DND-41 (cell line): ENCODE measurements at regions not wholly inside any gene's neighbourhood (a gene's known extent, or its start where the extent isn't known, plus 50 kb on each side); places are given as distances from the start of the nearest gene placed in this dataset.

ENCODE experiments used
- ATAC-seq: fragments of 200-7000 bp; cut with Tn5 transposase; 3 replicates; pipeline ENCODE4 v1.9.1; 2021; ENCODE audit warnings: low read depth; ENCODE audit not compliant: insufficient read depth
- DNase-seq: peaks from one replicate; pipeline ENCODE4 v3.0.0-alpha.2; 2020
- H2AFZ ChIP-seq: 2 replicates; pipeline ENCODE4 v1.6.0; 2012; ENCODE audit warnings: low read depth, low read length
- H3K27ac ChIP-seq: 2 replicates; pipeline ENCODE4 v1.5.1; 2012; ENCODE audit warnings: low read length, inconsistent platforms
- H3K27me3 ChIP-seq: fragments of 200-600 bp; sonication (generic); 2 replicates; pipeline ENCODE4 v1.6.0; 2012; ENCODE audit warnings: low read length, mild to moderate bottlenecking, inconsistent platforms; ENCODE audit not compliant: insufficient read depth, poor library complexity
- H3K36me3 ChIP-seq: 2 replicates; pipeline ENCODE4 v1.5.1; 2012; ENCODE audit warnings: low read length, inconsistent platforms; ENCODE audit not compliant: insufficient read depth
- H3K4me1 ChIP-seq: 2 replicates; pipeline ENCODE4 v1.5.1; 2012; ENCODE audit warnings: mild to moderate bottlenecking, low read length; ENCODE audit not compliant: insufficient read depth
- H3K4me2 ChIP-seq: 2 replicates; pipeline ENCODE4 v1.6.0; 2012; ENCODE audit warnings: mild to moderate bottlenecking, moderate library complexity, low read length, inconsistent platforms; ENCODE audit not compliant: insufficient read depth
- H3K4me3 ChIP-seq, 2 experiments: fragments of 200-600 bp in 1 of 2; shearing (Covaris generic) in 1 of 2; 2 replicates each; pipeline ENCODE4 v1.5.1; 2012 to 2016; ENCODE audit warnings: inconsistent platforms in 2 of 2, low read length in 2 of 2, mild to moderate bottlenecking in 2 of 2, low read depth in 1 of 2, moderate library complexity in 1 of 2
- H3K79me2 ChIP-seq: 2 replicates; pipeline ENCODE4 v1.6.0; 2012; ENCODE audit warnings: low read length, inconsistent platforms; ENCODE audit not compliant: insufficient read depth
- H3K9ac ChIP-seq: 2 replicates; pipeline ENCODE4 v1.6.0; 2012; ENCODE audit warnings: low read depth, mild to moderate bottlenecking, inconsistent platforms, low read length, moderate library complexity
- H3K9me3 ChIP-seq: 2 replicates; pipeline ENCODE4 v1.5.1; 2012; ENCODE audit warnings: low read length, moderate library complexity, mild to moderate bottlenecking, inconsistent platforms; ENCODE audit not compliant: insufficient read depth, severe bottlenecking
- H4K20me1 ChIP-seq: 2 replicates; pipeline ENCODE4 v1.6.0; 2012; ENCODE audit warnings: low read length; ENCODE audit not compliant: insufficient read depth
- CTCF ChIP-seq: IDR thresholded peaks from 2 replicates; pipeline ENCODE4 v1.5.1; 2012; ENCODE audit warnings: borderline replicate concordance, low read length, moderate library complexity, mild to moderate bottlenecking; ENCODE audit not compliant: poor library complexity, severe bottlenecking; ENCODE audit errors: extremely low read depth
- EZH2 ChIP-seq: IDR thresholded peaks from 3 replicates; pipeline ENCODE4 v1.6.1; 2012; ENCODE audit warnings: borderline replicate concordance, low read depth, mild to moderate bottlenecking, moderate library complexity, low read length, inconsistent platforms; ENCODE audit not compliant: severe bottlenecking

GRCh38 chr12:86724716-86725115 lies 468.5 kb upstream of the MGAT4C start:
- Histone ChIP-seq H3K9ac (no peak overlapping the region), H3K79me2 (no peaks in the 10 kb centered on the region), H3K27ac (no peak overlapping the region), H3K4me1 (no peaks in the 10 kb centered on the region), H3K36me3 (no peaks in the 10 kb centered on the region), H3K4me3 (no peak overlapping the region), H3K4me2 (no peak overlapping the region), H4K20me1 (no peaks in the 10 kb centered on the region), H3K27me3 (no peaks in the 10 kb centered on the region), H2AFZ (no peak overlapping the region), H3K9me3 (no peaks in the 10 kb centered on the region)
- no peak for TF ChIP-seq CTCF
- no peak for TF ChIP-seq EZH2
- ATAC-seq (no peak), DNase-seq (no peak)

GRCh38 chr12:86723326-86723725 lies 467.1 kb upstream of the MGAT4C start:
- DNase-seq (no peak), ATAC-seq (no peak)
- Histone ChIP-seq H4K20me1 (no peaks in the 10 kb centered on the region), H3K9ac (no peak overlapping the region), H3K9me3 (no peaks in the 10 kb centered on the region), H3K4me3 (no peak overlapping the region), H3K27ac (no peak overlapping the region), H3K27me3 (no peaks in the 10 kb centered on the region), H3K4me2 (no peak overlapping the region), H3K4me1 (no peaks in the 10 kb centered on the region), H3K36me3 (no peaks in the 10 kb centered on the region), H3K79me2 (no peaks in the 10 kb centered on the region), H2AFZ (no peak overlapping the region)
- TF ChIP-seq EZH2: no peak
- no peak for TF ChIP-seq CTCF

GRCh38 chr12:86721713-86722397 lies 465.7 kb upstream of the MGAT4C start:
- no peaks in the 10 kb centered on the region for H3K9me3 ChIP-seq
- H3K4me2 ChIP-seq: no peak overlapping the region
- ATAC-seq (no peak), DNase-seq (no peak)
- no peaks in the 10 kb centered on the region for H4K20me1 ChIP-seq
- H3K4me1 ChIP-seq: no peaks in the 10 kb centered on the region
- H3K9ac ChIP-seq: no peak overlapping the region
- no peaks in the 10 kb centered on the region for H3K36me3 ChIP-seq
- no peaks in the 10 kb centered on the region for H3K27me3 ChIP-seq
- no peaks in the 10 kb centered on the region for H3K79me2 ChIP-seq
- no peak overlapping the region for H2AFZ ChIP-seq
- TF ChIP-seq EZH2: no peak
- TF ChIP-seq CTCF: no peak
- H3K27ac ChIP-seq: no peak overlapping the region
- no peak overlapping the region for H3K4me3 ChIP-seq
